ENCODE measurements at regions not wholly inside any gene's neighbourhood (a gene's known extent, or its start where the extent isn't known, plus 50 kb on each side); places are given as distances from the start of the nearest gene placed in this dataset.

- TF ChIP-seq CTCF (IDR thresholded peaks at IDR 0.05) (no peak), POLR2A (IDR thresholded peaks at IDR 0.05) (no peak)
Measured at GRCh38 chrX:7270933-7271332, 123.0 kb upstream of the PUDP start.
